ENCODE measurements at regions not wholly inside any gene's neighbourhood (a gene's known extent, or its start where the extent isn't known, plus 50 kb on each side); places are given as distances from the start of the nearest gene placed in this dataset.
"Not testable (repeated sequence)": the region's sequence is repeated elsewhere in the genome, so short reads cannot be mapped to it uniquely, and the experiment has no call there.

GRCh38 chr15:20310603-20311002 lies 231.0 kb downstream of the GOLGA6L6 start:
- no peak for DNase-seq
- no TSS peak for BruUV-seq (replicated peaks)
- CTCF ChIA-PET = no interaction called here
- Mint-ChIP-seq H3K36me3 (ENCODE audit: insufficient read depth, unreplicated experiment) (no peaks in the 10 kb centered on the region), H3K27me3 (ENCODE audit: insufficient read depth, unreplicated experiment) (no peaks in the 10 kb centered on the region), H3K4me1 (ENCODE audit: low read depth, unreplicated experiment) (no peaks in the 10 kb centered on the region), H3K9me3 (ENCODE audit: unreplicated experiment) (no peaks in the 10 kb centered on the region), H3K27ac (ENCODE audit: unreplicated experiment) (no peak overlapping the region), H3K4me3 (ENCODE audit: unreplicated experiment) (no peak overlapping the region)
- H3K4me1 ChIP-seq = no peaks in the 10 kb centered on the region
- TF ChIP-seq, protein P1, sequence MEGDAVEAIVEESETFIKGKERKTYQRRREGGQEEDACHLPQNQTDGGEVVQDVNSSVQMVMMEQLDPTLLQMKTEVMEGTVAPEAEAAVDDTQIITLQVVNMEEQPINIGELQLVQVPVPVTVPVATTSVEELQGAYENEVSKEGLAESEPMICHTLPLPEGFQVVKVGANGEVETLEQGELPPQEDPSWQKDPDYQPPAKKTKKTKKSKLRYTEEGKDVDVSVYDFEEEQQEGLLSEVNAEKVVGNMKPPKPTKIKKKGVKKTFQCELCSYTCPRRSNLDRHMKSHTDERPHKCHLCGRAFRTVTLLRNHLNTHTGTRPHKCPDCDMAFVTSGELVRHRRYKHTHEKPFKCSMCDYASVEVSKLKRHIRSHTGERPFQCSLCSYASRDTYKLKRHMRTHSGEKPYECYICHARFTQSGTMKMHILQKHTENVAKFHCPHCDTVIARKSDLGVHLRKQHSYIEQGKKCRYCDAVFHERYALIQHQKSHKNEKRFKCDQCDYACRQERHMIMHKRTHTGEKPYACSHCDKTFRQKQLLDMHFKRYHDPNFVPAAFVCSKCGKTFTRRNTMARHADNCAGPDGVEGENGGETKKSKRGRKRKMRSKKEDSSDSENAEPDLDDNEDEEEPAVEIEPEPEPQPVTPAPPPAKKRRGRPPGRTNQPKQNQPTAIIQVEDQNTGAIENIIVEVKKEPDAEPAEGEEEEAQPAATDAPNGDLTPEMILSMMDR (IDR thresholded peaks at IDR 0.05; ENCODE audit: insufficient read depth in 1 of 2, low read depth in 1 of 2, low read length in 1 of 2, severe bottlenecking in 1 of 2, unreplicated experiment in 1 of 2) = no peak
- intact Hi-C loops (cut with micrococcal nuclease; ENCODE audit: unreplicated experiment) = no loop called here
- POLR2A ChIA-PET = no interaction called here
- no peak overlapping the region for H3K4me3 ChIP-seq (ENCODE audit: low read depth, low read length)
- H3K27me3 ChIP-seq (replicated peaks; ENCODE audit: control insufficient read depth, insufficient read depth, low read length) = no peaks in the 10 kb centered on the region
- H3K36me3 ChIP-seq (ENCODE audit: control insufficient read depth, insufficient read depth, low read length) = no peaks in the 10 kb centered on the region
- H3K9me3 ChIP-seq = peaks cover 4% of the 10 kb centered on the region; the same call in 1 of the 2 replicates

DNA sequence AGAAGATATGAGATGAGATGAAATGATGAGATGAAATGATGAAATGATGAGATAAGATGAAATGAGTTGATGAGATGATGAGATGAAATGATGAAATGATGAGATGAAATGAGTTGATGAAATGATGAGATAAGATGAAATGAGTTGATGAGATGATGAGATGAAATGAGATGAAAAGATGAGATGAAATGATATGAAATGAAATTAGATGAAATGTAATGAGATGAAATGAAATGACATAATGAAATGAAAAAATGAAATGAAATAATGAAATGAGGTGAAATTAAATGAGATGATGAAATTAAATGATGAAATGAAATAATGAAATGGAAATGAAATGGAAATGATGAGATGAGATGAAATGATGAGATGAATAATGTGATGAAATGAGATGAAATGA lies 231.6 kb downstream of the GOLGA6L6 start:
- H3K27me3 Mint-ChIP-seq (ENCODE audit: insufficient read depth, unreplicated experiment); H3K36me3 Mint-ChIP-seq (ENCODE audit: insufficient read depth, unreplicated experiment); POLR2A ChIA-PET; H3K9me3 Mint-ChIP-seq (ENCODE audit: unreplicated experiment); H3K4me1 Mint-ChIP-seq (ENCODE audit: low read depth, unreplicated experiment); H3K27ac Mint-ChIP-seq (ENCODE audit: unreplicated experiment); H3K27me3 ChIP-seq (replicated peaks; ENCODE audit: control insufficient read depth, insufficient read depth, low read length); H3K4me3 ChIP-seq (ENCODE audit: low read depth, low read length); CTCF ChIA-PET; BruUV-seq (replicated peaks); DNase-seq; H3K4me3 Mint-ChIP-seq (ENCODE audit: unreplicated experiment); H3K9me3 ChIP-seq; H3K4me1 ChIP-seq; H3K36me3 ChIP-seq (ENCODE audit: control insufficient read depth, insufficient read depth, low read length): not testable (repeated sequence)
- intact Hi-C loops (cut with micrococcal nuclease; ENCODE audit: unreplicated experiment) = loop anchor here (10.0 kb wide), 1 partner anchor 55 kb away; no protein-coding TSS in a partner anchor

DNA sequence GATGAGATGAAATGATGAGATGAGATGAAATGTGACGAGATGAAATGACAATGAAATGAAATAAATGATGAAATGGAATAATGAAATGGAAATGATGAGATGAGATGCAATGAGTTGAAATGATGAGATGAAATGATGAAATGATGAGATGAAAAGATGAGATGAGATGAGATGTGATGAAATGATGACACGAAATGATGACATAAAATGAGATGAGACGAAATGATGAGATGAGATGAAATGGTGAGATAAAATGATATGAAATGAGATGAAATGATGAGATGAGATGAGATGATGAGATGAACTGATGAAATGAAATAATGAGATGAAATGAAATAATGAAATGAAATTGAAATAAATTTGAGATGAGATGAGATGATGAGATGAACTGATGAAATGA lies 232.2 kb downstream of the GOLGA6L6 start:
- H3K27me3 Mint-ChIP-seq (ENCODE audit: insufficient read depth, unreplicated experiment); H3K9me3 Mint-ChIP-seq (ENCODE audit: unreplicated experiment); H3K36me3 ChIP-seq (ENCODE audit: control insufficient read depth, insufficient read depth, low read length); DNase-seq; CTCF ChIA-PET; H3K27me3 ChIP-seq (replicated peaks; ENCODE audit: control insufficient read depth, insufficient read depth, low read length); H3K4me1 ChIP-seq; H3K4me3 ChIP-seq (ENCODE audit: low read depth, low read length); H3K4me3 Mint-ChIP-seq (ENCODE audit: unreplicated experiment); H3K4me1 Mint-ChIP-seq (ENCODE audit: low read depth, unreplicated experiment); H3K9me3 ChIP-seq; BruUV-seq (replicated peaks); POLR2A ChIA-PET; H3K36me3 Mint-ChIP-seq (ENCODE audit: insufficient read depth, unreplicated experiment); H3K27ac Mint-ChIP-seq (ENCODE audit: unreplicated experiment): not testable (repeated sequence)
- intact Hi-C loops (cut with micrococcal nuclease; ENCODE audit: unreplicated experiment) = loop anchor here (10.0 kb wide), 1 partner anchor 55 kb away; no protein-coding TSS in a partner anchor

DNA sequence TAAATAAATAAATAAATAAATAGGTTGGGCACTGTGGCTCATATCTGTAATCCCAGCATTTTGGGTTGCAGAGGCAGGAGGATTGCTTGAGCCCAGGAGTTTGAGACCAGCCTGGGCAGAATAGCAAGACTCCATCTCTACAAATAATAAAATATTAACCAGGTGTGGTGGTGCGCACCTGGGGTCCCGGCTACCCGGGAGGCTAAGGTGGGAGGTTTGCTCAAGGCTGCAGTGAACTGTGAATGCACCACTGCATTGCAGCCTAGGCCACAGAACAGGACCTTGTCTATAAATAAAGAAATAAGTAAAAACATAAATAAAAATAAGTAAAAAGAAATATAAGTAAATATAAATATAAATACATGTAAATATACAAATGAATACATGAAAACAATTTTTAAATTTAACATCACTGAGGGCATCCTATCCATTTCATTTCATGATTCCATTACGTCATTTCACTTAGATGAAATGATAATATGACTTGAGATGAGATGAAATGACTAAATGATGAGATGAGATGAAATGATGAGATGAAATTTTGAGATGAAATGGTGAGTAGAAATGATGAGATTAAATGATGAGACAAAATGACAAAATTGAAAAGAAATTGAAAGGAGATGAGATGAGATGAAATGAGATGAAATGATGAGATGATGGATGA lies 233.4 kb downstream of the GOLGA6L6 start:
- H3K4me1 ChIP-seq; H3K36me3 Mint-ChIP-seq (ENCODE audit: insufficient read depth, unreplicated experiment); POLR2A ChIA-PET; H3K4me3 Mint-ChIP-seq (ENCODE audit: unreplicated experiment); BruUV-seq (replicated peaks); H3K4me3 ChIP-seq (ENCODE audit: low read depth, low read length); H3K4me1 Mint-ChIP-seq (ENCODE audit: low read depth, unreplicated experiment); H3K27me3 Mint-ChIP-seq (ENCODE audit: insufficient read depth, unreplicated experiment); CTCF ChIA-PET; DNase-seq; H3K36me3 ChIP-seq (ENCODE audit: control insufficient read depth, insufficient read depth, low read length); H3K27ac Mint-ChIP-seq (ENCODE audit: unreplicated experiment); H3K9me3 ChIP-seq; H3K9me3 Mint-ChIP-seq (ENCODE audit: unreplicated experiment); H3K27me3 ChIP-seq (replicated peaks; ENCODE audit: control insufficient read depth, insufficient read depth, low read length): not testable (repeated sequence)
- intact Hi-C loops (cut with micrococcal nuclease; ENCODE audit: unreplicated experiment) = loop anchor here (10.0 kb wide), 1 partner anchor 53 kb away; no protein-coding TSS in a partner anchor

- intact Hi-C loops (cut with micrococcal nuclease; ENCODE audit: unreplicated experiment) = loop anchor here (10.0 kb wide), 1 partner anchor 52 kb away; no protein-coding TSS in a partner anchor
- H3K9me3 ChIP-seq; POLR2A ChIA-PET; CTCF ChIA-PET; H3K36me3 ChIP-seq (ENCODE audit: control insufficient read depth, insufficient read depth, low read length); H3K27me3 Mint-ChIP-seq (ENCODE audit: insufficient read depth, unreplicated experiment); H3K4me3 ChIP-seq (ENCODE audit: low read depth, low read length); H3K4me1 Mint-ChIP-seq (ENCODE audit: low read depth, unreplicated experiment); H3K36me3 Mint-ChIP-seq (ENCODE audit: insufficient read depth, unreplicated experiment); H3K27me3 ChIP-seq (replicated peaks; ENCODE audit: control insufficient read depth, insufficient read depth, low read length); H3K9me3 Mint-ChIP-seq (ENCODE audit: unreplicated experiment); H3K27ac Mint-ChIP-seq (ENCODE audit: unreplicated experiment); H3K4me3 Mint-ChIP-seq (ENCODE audit: unreplicated experiment); BruUV-seq (replicated peaks); H3K4me1 ChIP-seq; DNase-seq: not testable (repeated sequence)
Observed at GRCh38 chr15:20307137-20307536, 234.5 kb downstream of the GOLGA6L6 start.

DNA sequence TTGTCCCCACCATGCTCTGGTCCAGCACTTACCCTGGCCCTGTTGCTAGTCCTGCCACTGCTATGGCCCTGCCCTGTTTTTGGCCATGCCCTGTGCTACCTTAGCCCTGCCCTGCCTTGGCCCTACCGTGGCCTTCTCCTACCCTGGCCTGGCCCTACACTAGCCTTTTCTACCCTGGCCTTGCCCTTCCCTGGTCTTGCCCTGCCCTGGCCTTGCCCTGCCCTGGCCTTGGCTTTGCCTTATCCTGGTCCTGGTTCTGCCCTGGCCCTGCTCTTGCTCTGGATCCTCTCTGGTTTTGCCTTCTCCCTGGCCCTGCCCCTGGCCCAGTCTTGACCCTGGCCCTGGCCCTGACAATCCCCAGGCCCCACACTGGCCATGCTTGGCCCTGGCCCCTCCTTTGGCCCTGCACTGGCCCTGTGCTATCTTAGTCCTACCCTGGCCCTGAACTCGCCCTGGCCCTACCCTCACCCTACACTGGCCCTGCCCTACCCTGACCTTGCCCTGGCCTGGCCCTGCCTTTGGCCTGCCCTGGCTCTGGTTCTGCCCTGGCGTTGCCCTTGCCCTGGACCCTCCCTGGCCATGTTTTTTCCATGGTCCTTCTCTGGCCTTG lies 235.0 kb downstream of the GOLGA6L6 start:
- H3K36me3 Mint-ChIP-seq (ENCODE audit: insufficient read depth, unreplicated experiment); H3K9me3 ChIP-seq; CTCF ChIA-PET; H3K27me3 Mint-ChIP-seq (ENCODE audit: insufficient read depth, unreplicated experiment); H3K4me3 ChIP-seq (ENCODE audit: low read depth, low read length); BruUV-seq (replicated peaks); H3K36me3 ChIP-seq (ENCODE audit: control insufficient read depth, insufficient read depth, low read length); H3K27me3 ChIP-seq (replicated peaks; ENCODE audit: control insufficient read depth, insufficient read depth, low read length); H3K4me1 Mint-ChIP-seq (ENCODE audit: low read depth, unreplicated experiment); H3K27ac Mint-ChIP-seq (ENCODE audit: unreplicated experiment); H3K4me3 Mint-ChIP-seq (ENCODE audit: unreplicated experiment); H3K4me1 ChIP-seq; H3K9me3 Mint-ChIP-seq (ENCODE audit: unreplicated experiment); POLR2A ChIA-PET: not testable (repeated sequence)
- peak in 1 of 2 experiments; percentile 51 for DNase-seq
- intact Hi-C loops (cut with micrococcal nuclease; ENCODE audit: unreplicated experiment) = loop anchor here (10.0 kb wide), 1 partner anchor 52 kb away; no protein-coding TSS in a partner anchor
